ENCODE measurements at regions not wholly inside any gene's neighbourhood (a gene's known extent, or its start where the extent isn't known, plus 50 kb on each side); places are given as distances from the start of the nearest gene placed in this dataset.

DNA sequence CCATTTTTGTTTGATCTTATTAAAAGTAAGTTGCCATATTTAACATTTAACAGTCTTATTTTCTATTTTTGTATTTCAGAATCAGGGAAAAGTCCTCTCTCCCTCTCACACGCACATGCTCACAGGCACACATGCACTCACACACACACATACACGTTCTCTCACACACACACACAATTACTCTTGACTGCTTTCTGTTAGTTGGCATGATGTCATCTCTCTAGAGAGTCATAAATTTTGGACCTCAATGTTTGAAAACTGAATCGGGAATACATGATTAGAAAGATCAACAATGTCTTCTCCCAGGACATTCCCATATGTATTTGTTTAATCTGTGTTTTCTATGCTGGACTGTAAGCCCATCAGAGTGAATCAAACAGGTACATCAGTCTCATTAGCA is 165.7 kb upstream of the AHR start:
- TF ChIP-seq, protein P1, sequence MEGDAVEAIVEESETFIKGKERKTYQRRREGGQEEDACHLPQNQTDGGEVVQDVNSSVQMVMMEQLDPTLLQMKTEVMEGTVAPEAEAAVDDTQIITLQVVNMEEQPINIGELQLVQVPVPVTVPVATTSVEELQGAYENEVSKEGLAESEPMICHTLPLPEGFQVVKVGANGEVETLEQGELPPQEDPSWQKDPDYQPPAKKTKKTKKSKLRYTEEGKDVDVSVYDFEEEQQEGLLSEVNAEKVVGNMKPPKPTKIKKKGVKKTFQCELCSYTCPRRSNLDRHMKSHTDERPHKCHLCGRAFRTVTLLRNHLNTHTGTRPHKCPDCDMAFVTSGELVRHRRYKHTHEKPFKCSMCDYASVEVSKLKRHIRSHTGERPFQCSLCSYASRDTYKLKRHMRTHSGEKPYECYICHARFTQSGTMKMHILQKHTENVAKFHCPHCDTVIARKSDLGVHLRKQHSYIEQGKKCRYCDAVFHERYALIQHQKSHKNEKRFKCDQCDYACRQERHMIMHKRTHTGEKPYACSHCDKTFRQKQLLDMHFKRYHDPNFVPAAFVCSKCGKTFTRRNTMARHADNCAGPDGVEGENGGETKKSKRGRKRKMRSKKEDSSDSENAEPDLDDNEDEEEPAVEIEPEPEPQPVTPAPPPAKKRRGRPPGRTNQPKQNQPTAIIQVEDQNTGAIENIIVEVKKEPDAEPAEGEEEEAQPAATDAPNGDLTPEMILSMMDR (conservative IDR thresholded peaks at IDR 0.05 in 1 of 2, IDR thresholded peaks at IDR 0.05 in 1 of 2; ENCODE audit: extremely low read depth in 1 of 2, insufficient read depth in 1 of 2, low read depth in 1 of 2, low read length in 2 of 2): no peak
- TF ChIP-seq EZH2 (IDR thresholded peaks at IDR 0.05; ENCODE audit: borderline replicate concordance, low read length): no peak
